ENCODE measurements at regions not wholly inside any gene's neighbourhood (a gene's known extent, or its start where the extent isn't known, plus 50 kb on each side); places are given as distances from the start of the nearest gene placed in this dataset.

- no peak for DNase-seq (ENCODE audit: low read depth)
- no peak overlapping the region for H3K4me3 ChIP-seq (ENCODE audit: control insufficient read depth, low read depth, low read length)
- TF ChIP-seq CTCF (conservative IDR thresholded peaks at IDR 0.05; ENCODE audit: control insufficient read depth, insufficient read depth, low read depth, low read length) = no peak
Measured at GRCh38 chr2:8368463-8368862, 313.4 kb upstream of the ID2 start.

GRCh38 chr2:8369522-8369921, 312.3 kb upstream of the ID2 start:
- TF ChIP-seq CTCF (conservative IDR thresholded peaks at IDR 0.05; ENCODE audit: control insufficient read depth, insufficient read depth, low read depth, low read length) = no peak
- no peak for DNase-seq (ENCODE audit: low read depth)
- H3K4me3 ChIP-seq (ENCODE audit: control insufficient read depth, low read depth, low read length) = no peak overlapping the region

GRCh38 chr2:8370258-8370802, 311.5 kb upstream of the ID2 start:
- no peak overlapping the region for H3K4me3 ChIP-seq (ENCODE audit: control insufficient read depth, low read depth, low read length)
- no peak for DNase-seq (ENCODE audit: low read depth)
- TF ChIP-seq CTCF (conservative IDR thresholded peaks at IDR 0.05; ENCODE audit: control insufficient read depth, insufficient read depth, low read depth, low read length) = no peak

- H3K4me3 ChIP-seq (ENCODE audit: control insufficient read depth, low read depth, low read length) = no peak overlapping the region
- TF ChIP-seq CTCF (conservative IDR thresholded peaks at IDR 0.05; ENCODE audit: control insufficient read depth, insufficient read depth, low read depth, low read length) = no peak
- DNase-seq (ENCODE audit: low read depth) = no peak
Measured at GRCh38 chr2:8371653-8372052, 310.2 kb upstream of the ID2 start.

GRCh38 chr2:8374782-8375181, 307.1 kb upstream of the ID2 start:
- DNase-seq (ENCODE audit: low read depth) = no peak
- no peak overlapping the region for H3K4me3 ChIP-seq (ENCODE audit: control insufficient read depth, low read depth, low read length)
- no peak for TF ChIP-seq CTCF (conservative IDR thresholded peaks at IDR 0.05; ENCODE audit: control insufficient read depth, insufficient read depth, low read depth, low read length)

GRCh38 chr2:8376603-8377410, 305.0 kb upstream of the ID2 start:
- TF ChIP-seq CTCF (conservative IDR thresholded peaks at IDR 0.05; ENCODE audit: control insufficient read depth, insufficient read depth, low read depth, low read length) = no peak
- H3K4me3 ChIP-seq (ENCODE audit: control insufficient read depth, low read depth, low read length) = no peak overlapping the region
- DNase-seq (ENCODE audit: low read depth) = no peak

All from fibroblast of mammary gland (primary cell).